GM12878 (cell line): ENCODE measurements at regions not wholly inside any gene's neighbourhood (a gene's known extent, or its start where the extent isn't known, plus 50 kb on each side); places are given as distances from the start of the nearest gene placed in this dataset.

Experiments
- ATAC-seq: fragments of 200-7000 bp; cut with Tn5 transposase; 3 replicates; pipeline ENCODE4 v1.9.1; 2020; ENCODE audit warnings: mild to moderate bottlenecking, moderate library complexity
- BruUV-seq: library from RNA; stranded (reverse); fragments of 400-500 nt; replicated peaks from 2 replicates; lab custom pipeline; 2021; lab: Mats Ljungman, UMichigan
- CTCF ChIA-PET: fragments of 300-600 bp; sonication (Branson Sonifier 250); formaldehyde crosslinking; extraction: SDS; loops from one replicate; lab custom pipeline; 2021; ENCODE audit warnings: inconsistent platforms; lab: Yijun Ruan, JAX
- POLR2A ChIA-PET: fragments of 350-600 bp; formaldehyde crosslinking; extraction: SDS; loops from one replicate; lab custom pipeline; 2021; ENCODE audit warnings: inconsistent platforms; lab: Charles Lee
- RAD21 ChIA-PET: fragments of 300-600 bp; sonication (Branson Sonifier 250); formaldehyde crosslinking; loops from one replicate; lab custom pipeline; 2023; ENCODE audit warnings: antibody characterized with exemption; ENCODE audit not compliant: unreplicated experiment; lab: Charles Lee
- SMC1A ChIA-PET: fragments of 300-600 bp; sonication (Branson Sonifier 250); formaldehyde crosslinking; loops from one replicate; lab custom pipeline; 2023; ENCODE audit not compliant: unreplicated experiment, uncharacterized antibody; lab: Charles Lee
- DNase-seq: peaks from one replicate; pipeline ENCODE4 v3.0.0-alpha.2; 2011; ENCODE audit warnings: low read depth, low spot score
- FAIRE-seq: peaks from 3 replicates; lab custom pipeline; 2011; peaks lifted over from hg19 to GRCh38; lab: Jason Lieb, UNC
- H2AFZ ChIP-seq: 2 replicates; pipeline ENCODE4 v1.6.0; 2011; ENCODE audit warnings: low read depth, low read length, control low read depth; ENCODE audit not compliant: control insufficient read depth
- H3K27ac ChIP-seq: 2 replicates; pipeline ENCODE4 v1.5.1; 2011; ENCODE audit warnings: control low read depth; ENCODE audit not compliant: control insufficient read depth, insufficient read depth
- H3K27me3 ChIP-seq, 2 experiments: replicated peaks in 1 of 2; 2 replicates each; pipeline versions ENCODE4 v1.6.0 to v1.6.1; 2011; ENCODE audit warnings: low read length in 1 of 2; ENCODE audit not compliant: control insufficient read depth in 2 of 2, insufficient read depth in 2 of 2
- H3K36me3 ChIP-seq, 2 experiments: 2 replicates each; pipeline ENCODE4 v1.5.1; 2011; ENCODE audit warnings: low read length in 1 of 2; ENCODE audit not compliant: control insufficient read depth in 2 of 2, insufficient read depth in 2 of 2
- H3K4me1 ChIP-seq: 2 replicates; pipeline ENCODE4 v1.6.1; 2011; ENCODE audit warnings: mild to moderate bottlenecking, low read length, moderate library complexity, mixed read lengths; ENCODE audit not compliant: control insufficient read depth, insufficient read depth
- H3K4me2 ChIP-seq: 2 replicates; pipeline ENCODE4 v1.6.0; 2011; ENCODE audit warnings: control low read depth; ENCODE audit not compliant: control insufficient read depth, insufficient read depth
- H3K4me3 ChIP-seq: fragments of 200-600 bp; sonication (generic); 2 replicates; pipeline ENCODE4 v1.5.1; 2016
- H3K79me2 ChIP-seq: 2 replicates; pipeline ENCODE4 v1.6.0; 2011; ENCODE audit warnings: low read length; ENCODE audit not compliant: control insufficient read depth, insufficient read depth
- H3K9ac ChIP-seq: 2 replicates; pipeline ENCODE4 v1.8.0; 2011; ENCODE audit warnings: low read length, control low read depth, mixed read lengths; ENCODE audit not compliant: control insufficient read depth, insufficient read depth
- H3K9me3 ChIP-seq: replicated peaks from 3 replicates; pipeline ENCODE4 v1.5.1; 2011; ENCODE audit warnings: mild to moderate bottlenecking, low read length; ENCODE audit not compliant: control insufficient read depth, insufficient read depth
- H4K20me1 ChIP-seq: 2 replicates; pipeline ENCODE4 v1.6.0; 2011; ENCODE audit not compliant: control insufficient read depth, insufficient read depth
- CEBPZ ChIP-seq: fragments of 150-350 bp; IDR thresholded peaks from 2 replicates; pipeline ENCODE4 v1.6.1; 2016; ENCODE audit warnings: low read depth, low read length
- ELK1 ChIP-seq: IDR thresholded peaks from 2 replicates; pipeline ENCODE4 v1.6.1; 2012; ENCODE audit warnings: low read depth, low read length, improper control_type of control experiment
- JUND ChIP-seq: IDR thresholded peaks from 2 replicates; pipeline ENCODE4 v1.6.1; 2012; ENCODE audit warnings: low read depth, mild to moderate bottlenecking, low read length, improper control_type of control experiment, moderate library complexity
- KDM1A ChIP-seq: fragments of 200-600 bp; sonication (generic); IDR thresholded peaks from 2 replicates; pipeline ENCODE4 v1.6.1; 2016; ENCODE audit warnings: borderline replicate concordance
- LARP7 ChIP-seq: fragments of 450-650 bp; IDR thresholded peaks from 2 replicates; pipeline ENCODE4 v1.6.1; 2017; ENCODE audit warnings: mild to moderate bottlenecking
- PAX5 ChIP-seq: IDR thresholded peaks from 2 replicates; pipeline ENCODE4 v1.6.1; 2011; ENCODE audit warnings: low read depth, low read length, borderline replicate concordance
- RBBP5 ChIP-seq: fragments of 200-600 bp; sonication (generic); conservative IDR thresholded peaks from 2 replicates; pipeline ENCODE4 v1.6.1; 2016
- SREBF1 ChIP-seq: IDR thresholded peaks from 2 replicates; pipeline ENCODE4 v1.6.1; 2012; ENCODE audit warnings: mild to moderate bottlenecking, low read length
- SREBF2 ChIP-seq: IDR thresholded peaks from 2 replicates; pipeline ENCODE4 v1.6.1; 2012; ENCODE audit warnings: mild to moderate bottlenecking, low read length
- YBX1 ChIP-seq: fragments of 450-650 bp; IDR thresholded peaks from 2 replicates; pipeline ENCODE4 v1.6.1; 2016; ENCODE audit warnings: antibody characterized with exemption
- ZSCAN29 ChIP-seq: fragments of 450-650 bp; IDR thresholded peaks from 2 replicates; pipeline ENCODE4 v1.6.1; 2017; ENCODE audit warnings: mild to moderate bottlenecking, moderate library complexity
- ZZZ3 ChIP-seq: IDR thresholded peaks from 2 replicates; pipeline ENCODE4 v1.6.1; 2011; ENCODE audit warnings: low read depth; ENCODE audit not compliant: control insufficient read depth, insufficient read length
- WGBS: methylation state at CpG from one replicate; pipeline ENCODE4 v1.1.6; 2016; ENCODE audit warnings: low lambda C conversion rate; ENCODE audit not compliant: insufficient replicate concordance, insufficient coverage; ENCODE audit errors: missing lambda C conversion rate; 5-methylcytosine and 5-hydroxymethylcytosine counted together
- in situ Hi-C: fragments of 300-500 bp; cut with MboI; formaldehyde crosslinking; loops from 9 replicates; pipeline ENCODE4 v1.14.3; 2018; ENCODE audit warnings: mixed read lengths
- intact Hi-C: fragments of 100-400 bp; cut with micrococcal nuclease; formaldehyde crosslinking; loops from one replicate; pipeline ENCODE4 v1.14.2; 2022; ENCODE audit not compliant: unreplicated experiment

GRCh38 chr2:147051814-147052213, 793.0 kb upstream of the ACVR2A start:
- no peak overlapping the region for H3K4me2 ChIP-seq
- 33% methylated on average over 3 of the region's 3 CpGs for WGBS
- no peaks in the 10 kb centered on the region for H3K9me3 ChIP-seq
- TF ChIP-seq PAX5 (no peak), ZSCAN29 (no peak), CEBPZ (no peak), KDM1A (no peak), LARP7 (no peak), RBBP5 (no peak), JUND (no peak), YBX1 (no peak), SREBF2 (no peak), SREBF1 (no peak), ELK1 (no peak), ZZZ3 (no peak)
- no peak overlapping the region for H3K27ac ChIP-seq
- DNase-seq: no peak
- ChIA-PET CTCF (interaction anchor here (0.6 to 1.2 kb wide), 3 partner anchors 16 to 881 kb away, joined by 3 to 6 read pairs (median 4); no protein-coding TSS in a partner anchor), SMC1A (interaction anchor here (0.9 to 1.2 kb wide), 3 partner anchors 17 to 859 kb away, joined by 3 to 4 read pairs (median 3); no protein-coding TSS in a partner anchor), RAD21 (no interaction called here), POLR2A (no interaction called here)
- H3K27me3 ChIP-seq: no peaks in the 10 kb centered on the region; a peak in 1 of 4 replicates
- H2AFZ ChIP-seq: no peak overlapping the region
- no peaks in the 10 kb centered on the region for H4K20me1 ChIP-seq
- H3K79me2 ChIP-seq: no peaks in the 10 kb centered on the region
- BruUV-seq: no TSS peak
- no peak overlapping the region for H3K9ac ChIP-seq
- ATAC-seq: no peak
- intact Hi-C loops: no loop called here
- FAIRE-seq: no peak
- in situ Hi-C loops: no loop called here
- H3K4me3 ChIP-seq: no peak overlapping the region
- H3K36me3 ChIP-seq: no peaks in the 10 kb centered on the region
- no peaks in the 10 kb centered on the region for H3K4me1 ChIP-seq
